Gastrocnemius medialis (tissue), 4 donors: ENCODE measurements at regions not wholly inside any gene's neighbourhood (a gene's known extent, or its start where the extent isn't known, plus 50 kb on each side); places are given as distances from the start of the nearest gene placed in this dataset.

ENCODE experiments used
- CTCF ChIP-seq, 5 experiments: fragments of 450-650 bp in 3 of 5; fragments of 200-600 bp in 2 of 5; sonication (generic) in 2 of 5; IDR thresholded peaks in 4 of 5; conservative IDR thresholded peaks in 1 of 5; 1 replicate in 4 of 5; 2 replicates in 1 of 5; pipeline ENCODE4 v1.5.1; 2016 to 2019; ENCODE audit warnings: antibody characterized with exemption in 5 of 5, mild to moderate bottlenecking in 3 of 5, moderate library complexity in 3 of 5
- POLR2A ChIP-seq, 2 donors: fragments of 450-650 bp; IDR thresholded peaks; one replicate each; pipeline ENCODE4 v1.6.1; 2017; ENCODE audit warnings: antibody characterized with exemption in 2 of 2, mild to moderate bottlenecking in 2 of 2, moderate library complexity in 2 of 2

DNA sequence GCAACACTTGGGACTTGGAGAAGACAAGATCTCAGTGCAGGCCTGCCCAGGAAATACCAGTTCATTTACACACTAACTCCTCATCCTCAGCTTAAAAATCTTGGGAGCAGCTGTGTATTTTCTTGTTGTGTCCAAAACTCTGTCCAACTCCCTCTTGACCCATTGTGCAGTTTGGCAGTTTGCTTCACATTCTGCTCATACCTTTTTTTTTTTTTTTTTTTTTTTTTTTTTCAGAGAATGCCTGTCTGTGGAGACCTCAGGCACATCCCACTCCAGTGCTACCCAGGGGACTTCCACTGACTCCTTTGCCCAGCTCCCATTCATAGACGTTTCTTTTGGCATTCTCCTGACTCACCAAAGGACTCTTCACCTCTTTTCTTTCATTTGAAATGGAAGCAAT is 265.8 kb upstream of the TCF21 start:
- TF ChIP-seq CTCF (IDR thresholded peaks at IDR 0.05 in 4 of 5, conservative IDR thresholded peaks at IDR 0.05 in 1 of 5) (no peak), POLR2A (IDR thresholded peaks at IDR 0.05) (no peak)
